ENCODE measurements at regions not wholly inside any gene's neighbourhood (a gene's known extent, or its start where the extent isn't known, plus 50 kb on each side); places are given as distances from the start of the nearest gene placed in this dataset.
"Not testable (repeated sequence)": the region's sequence is repeated elsewhere in the genome, so short reads cannot be mapped to it uniquely, and the experiment has no call there.

GRCh38 chr10:53093878-53094277 lies 321.3 kb upstream of the MBL2 start:
- DNase-seq (ENCODE audit: low read depth in 2 of 2) = no peak

DNA sequence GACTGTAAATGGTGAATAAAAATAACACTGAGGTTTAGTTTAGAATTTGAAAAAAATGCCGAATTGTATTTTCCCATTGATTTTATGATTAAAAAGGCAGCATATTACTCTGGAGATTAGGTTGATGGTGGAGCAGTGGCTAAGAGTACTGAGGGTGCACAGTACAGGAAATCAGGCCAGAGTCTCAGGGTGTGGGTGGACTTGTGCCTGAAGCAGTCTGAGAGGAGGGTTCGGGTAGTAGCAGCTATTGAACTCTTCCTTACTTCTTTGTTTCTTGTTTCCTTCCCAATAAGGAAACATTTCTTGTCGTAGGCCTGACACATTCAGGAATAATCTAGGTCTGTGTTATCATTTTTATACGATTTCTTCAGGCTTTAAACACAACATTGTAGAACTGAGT lies 319.0 kb upstream of the MBL2 start:
- no peak for DNase-seq (ENCODE audit: low read depth in 2 of 2)

GRCh38 chr10:53088961-53089360 lies 316.4 kb upstream of the MBL2 start:
- no peak for DNase-seq (ENCODE audit: low read depth in 2 of 2)

- no peak for DNase-seq (ENCODE audit: low read depth in 2 of 2)
These were observed 306.7 kb upstream of the MBL2 start for GRCh38 chr10:53079283-53079682.

DNA sequence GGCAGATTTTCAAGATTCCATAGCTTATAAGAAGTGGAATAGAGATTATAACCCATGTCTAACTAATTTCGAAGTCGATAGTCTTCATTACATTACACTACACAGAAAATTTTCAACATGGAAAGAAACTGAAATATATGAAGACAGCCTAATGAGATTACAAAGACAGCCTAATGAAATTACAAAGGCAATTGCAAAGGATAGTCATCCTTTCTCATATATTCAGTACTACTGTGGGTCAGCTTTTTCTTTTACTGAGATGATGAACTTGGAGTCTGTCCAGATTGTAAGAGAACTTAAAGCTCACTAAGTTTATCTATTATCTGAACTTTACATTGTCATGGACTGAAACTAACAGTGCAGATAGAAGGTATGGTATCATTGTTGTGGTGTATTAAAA lies 304.4 kb upstream of the MBL2 start:
- no peak for DNase-seq (ENCODE audit: low read depth in 2 of 2)

DNA sequence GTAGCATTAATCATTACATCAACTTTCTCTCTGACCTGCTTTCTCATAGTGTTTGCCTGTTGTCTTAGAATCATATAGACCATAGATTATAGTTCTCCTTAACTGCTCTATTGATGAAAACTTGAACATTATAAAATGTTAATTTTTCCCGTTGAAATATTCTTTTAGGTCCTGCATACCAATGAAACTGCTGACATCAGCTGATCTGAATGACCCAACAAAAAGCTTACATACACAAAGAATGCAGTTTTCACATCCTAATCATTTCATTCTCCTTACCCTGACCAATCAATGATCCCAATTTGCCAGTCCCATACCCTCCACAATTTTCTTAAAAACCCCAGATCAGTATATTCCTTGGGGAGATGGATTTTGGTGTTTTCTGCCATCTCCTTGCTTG lies 302.9 kb upstream of the MBL2 start:
- no peak for DNase-seq (ENCODE audit: low read depth in 2 of 2)

- no peak for DNase-seq (ENCODE audit: low read depth in 2 of 2)
These were observed 299.6 kb upstream of the MBL2 start for GRCh38 chr10:53072144-53072543.

GRCh38 chr10:53071505-53072125 lies 299.0 kb upstream of the MBL2 start:
- DNase-seq (ENCODE audit: low read depth in 2 of 2) = no peak

- DNase-seq (ENCODE audit: low read depth in 2 of 2) = no peak
These were observed 296.4 kb upstream of the MBL2 start for GRCh38 chr10:53069013-53069412.

DNA sequence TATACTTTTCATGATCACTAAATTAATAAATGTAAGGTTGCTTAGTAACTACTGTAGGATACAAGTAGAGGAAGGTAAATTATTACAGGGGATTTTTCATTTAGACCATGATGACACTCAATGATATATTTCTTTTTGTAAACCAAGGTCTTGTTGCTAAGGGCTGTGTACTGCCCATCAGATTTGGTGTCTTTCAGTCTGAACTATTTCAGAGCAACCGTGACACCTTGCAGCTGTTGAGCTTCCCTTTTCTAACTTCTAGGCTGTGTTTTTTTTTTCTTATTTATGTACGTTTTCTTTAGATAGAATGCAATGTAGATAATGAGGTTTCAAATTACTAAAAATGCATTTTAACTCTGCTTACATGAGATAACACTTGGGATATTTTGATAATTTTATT lies 292.0 kb upstream of the MBL2 start:
- no peak for DNase-seq (ENCODE audit: low read depth in 2 of 2)

DNA sequence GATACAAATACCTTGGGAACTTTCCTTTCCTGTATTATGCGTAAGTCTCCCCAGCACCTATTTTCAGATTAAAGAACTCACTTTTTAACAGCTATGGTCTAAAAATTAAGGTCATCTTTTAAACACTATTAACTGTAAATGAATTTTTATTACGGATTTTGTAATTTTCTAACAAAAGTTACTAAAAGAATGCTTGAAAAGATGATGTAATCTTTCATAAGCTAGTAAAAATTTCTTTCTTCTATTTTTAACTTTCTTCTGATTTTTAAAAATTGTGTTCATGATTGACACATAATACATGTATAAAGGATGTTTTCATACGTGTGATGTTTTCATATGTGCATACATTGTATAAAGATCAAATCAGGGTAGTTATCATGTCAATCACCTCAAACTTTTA lies 291.2 kb upstream of the MBL2 start:
- DNase-seq (ENCODE audit: low read depth in 2 of 2) = no peak

- no peak for DNase-seq (ENCODE audit: low read depth in 2 of 2)
These were observed 280.1 kb upstream of the MBL2 start for GRCh38 chr10:53052521-53053164.

GRCh38 chr10:53045315-53045714 lies 272.7 kb upstream of the MBL2 start:
- no peak for DNase-seq (ENCODE audit: low read depth in 2 of 2)

DNA sequence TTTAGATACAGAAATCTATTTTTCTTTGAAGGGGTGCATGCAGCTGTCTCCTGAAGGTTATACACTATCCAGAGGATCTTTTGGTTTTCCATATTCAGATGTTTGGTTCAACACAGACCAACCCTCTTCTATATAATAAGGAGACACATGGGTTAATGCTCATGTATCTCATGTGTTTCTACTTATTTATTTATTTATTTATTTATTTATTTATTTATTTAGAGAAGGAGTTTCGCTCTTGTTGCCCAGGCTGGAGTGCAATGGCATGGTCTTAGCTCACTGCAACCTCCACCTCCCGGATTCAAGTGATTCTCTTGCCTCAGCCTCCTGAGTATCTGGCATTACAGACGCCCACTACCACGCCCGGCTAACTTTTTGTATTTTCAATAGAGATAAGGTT lies 263.2 kb upstream of the MBL2 start:
- DNase-seq (ENCODE audit: low read depth in 2 of 2) = not testable (repeated sequence)

DNA sequence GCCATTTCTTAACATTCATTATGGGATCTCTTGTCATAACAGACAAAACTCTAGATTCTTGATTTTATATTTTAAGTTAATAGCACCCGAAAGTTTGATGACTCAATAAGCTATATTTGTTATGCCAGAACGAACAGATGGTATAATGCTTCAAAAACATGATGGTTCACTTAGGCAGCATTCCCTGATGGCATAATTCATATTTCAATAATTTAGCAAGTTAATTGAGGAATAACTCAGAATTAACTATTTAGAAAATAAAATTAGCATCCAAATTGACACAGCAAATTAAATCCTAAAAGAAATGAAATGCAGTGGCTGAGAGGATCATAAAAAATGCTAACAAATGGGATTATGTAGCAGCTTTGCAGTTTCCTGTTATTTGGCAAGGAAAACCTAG lies 260.8 kb upstream of the MBL2 start:
- DNase-seq (ENCODE audit: low read depth in 2 of 2) = no peak

- peak; percentile 5 to 64 for DNase-seq (ENCODE audit: low read depth in 2 of 2)
These were observed 257.6 kb upstream of the MBL2 start for GRCh38 chr10:53029872-53030849.

GRCh38 chr10:53029449-53029848 lies 256.9 kb upstream of the MBL2 start:
- no peak for DNase-seq (ENCODE audit: low read depth in 2 of 2)

DNA sequence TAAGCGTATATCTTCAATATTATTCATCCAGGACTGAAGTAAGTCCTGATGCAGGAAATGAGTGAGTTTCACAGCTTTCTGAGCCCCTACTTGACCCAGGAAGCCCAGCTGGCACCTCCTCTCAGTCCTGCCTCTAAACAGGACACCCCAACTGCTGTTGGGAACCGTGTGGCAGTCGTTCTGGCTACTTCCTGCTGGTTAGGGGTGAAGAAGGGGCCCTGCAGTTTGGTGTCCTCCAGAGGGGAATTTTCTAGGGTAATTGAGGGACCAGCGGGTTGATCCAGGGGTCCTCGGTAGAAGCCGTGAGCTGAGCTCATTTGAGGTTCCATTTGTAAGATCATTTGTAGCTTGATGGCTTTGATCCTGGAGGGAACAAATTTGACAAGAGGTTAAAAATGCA lies 253.2 kb upstream of the MBL2 start:
- DNase-seq (ENCODE audit: low read depth in 2 of 2) = not testable (repeated sequence)

DNA sequence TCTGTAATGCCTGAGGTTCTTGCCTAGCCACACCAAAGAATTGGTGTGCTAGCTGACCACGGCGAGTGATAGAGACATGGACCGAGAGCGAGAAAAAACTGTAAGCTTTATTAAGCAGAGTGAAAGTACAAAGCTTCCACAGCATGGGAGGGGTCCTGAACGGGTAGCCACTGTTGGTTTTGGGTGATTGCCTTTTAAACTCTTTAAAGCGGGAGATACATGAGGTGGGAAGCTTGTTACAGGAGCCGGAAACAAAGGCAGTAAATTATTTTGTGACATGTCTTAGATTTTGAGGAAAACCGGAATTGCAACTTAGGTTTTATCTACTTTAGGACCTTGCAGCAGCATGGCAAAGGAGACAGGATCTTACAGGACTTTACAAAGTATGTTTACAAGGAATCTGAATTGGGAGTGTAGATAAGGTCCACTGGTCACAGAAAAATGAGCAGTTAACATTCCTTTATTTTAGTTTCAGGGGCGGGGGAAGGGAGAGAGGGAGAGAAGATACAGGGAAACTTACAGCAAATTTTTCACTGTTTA lies 252.7 kb upstream of the MBL2 start:
- no peak for DNase-seq (ENCODE audit: low read depth in 2 of 2)

- DNase-seq (ENCODE audit: low read depth in 2 of 2) = no peak
These were observed 250.8 kb upstream of the MBL2 start for GRCh38 chr10:53023411-53023810.

- no peak for DNase-seq (ENCODE audit: low read depth in 2 of 2)
These were observed 250.1 kb upstream of the MBL2 start for GRCh38 chr10:53022611-53023088.

GRCh38 chr10:53013201-53013810 lies 240.7 kb upstream of the MBL2 start:
- DNase-seq (ENCODE audit: low read depth in 2 of 2) = no peak

Measured in lung microvascular endothelial cell (primary cell).